WERI-Rb-1 (cell line): ENCODE measurements at regions not wholly inside any gene's neighbourhood (a gene's known extent, or its start where the extent isn't known, plus 50 kb on each side); places are given as distances from the start of the nearest gene placed in this dataset.
"Not testable (repeated sequence)": the region's sequence is repeated elsewhere in the genome, so short reads cannot be mapped to it uniquely, and the experiment has no call there.

Source experiments
- DNase-seq: peaks from one replicate; pipeline ENCODE4 v3.0.0-alpha.2; 2020
- H3K27ac ChIP-seq: fragments of 250-450 bp; sonication (Bioruptor Pico); 2 replicates; pipeline ENCODE4 v1.5.1; 2020; ENCODE audit warnings: mild to moderate bottlenecking, moderate library complexity
- H3K27me3 ChIP-seq: fragments of 250-450 bp; sonication (Bioruptor Pico); 2 replicates; pipeline ENCODE4 v1.5.1; 2021; ENCODE audit warnings: mild to moderate bottlenecking, low read depth, moderate library complexity; ENCODE audit not compliant: insufficient read depth, severe bottlenecking
- H3K36me3 ChIP-seq: fragments of 250-450 bp; sonication (Bioruptor Pico); 2 replicates; pipeline ENCODE4 v1.5.1; 2020; ENCODE audit warnings: mild to moderate bottlenecking, moderate library complexity
- H3K4me3 ChIP-seq: 2 replicates; pipeline ENCODE4 v1.5.1; 2011; ENCODE audit warnings: low read depth, mild to moderate bottlenecking, control low read depth, low read length
- H3K9me3 ChIP-seq: fragments of 250-450 bp; sonication (Bioruptor Pico); 2 replicates; pipeline ENCODE4 v1.5.1; 2021; ENCODE audit warnings: mild to moderate bottlenecking, moderate library complexity; ENCODE audit not compliant: severe bottlenecking
- TF ChIP-seq, protein P1 (sequence below): IDR thresholded peaks from 2 replicates; pipeline ENCODE4 v1.5.1; 2011; ENCODE audit warnings: low read depth, mild to moderate bottlenecking, control low read depth, inconsistent platforms, low read length

- H3K27ac ChIP-seq, result no peak overlapping the region
- no peaks in the 10 kb centered on the region for H3K9me3 ChIP-seq
- H3K36me3 ChIP-seq, result no peaks in the 10 kb centered on the region
- peaks cover 41% of the 10 kb centered on the region for H3K27me3 ChIP-seq
- no peak for DNase-seq
- TF ChIP-seq, protein P1, sequence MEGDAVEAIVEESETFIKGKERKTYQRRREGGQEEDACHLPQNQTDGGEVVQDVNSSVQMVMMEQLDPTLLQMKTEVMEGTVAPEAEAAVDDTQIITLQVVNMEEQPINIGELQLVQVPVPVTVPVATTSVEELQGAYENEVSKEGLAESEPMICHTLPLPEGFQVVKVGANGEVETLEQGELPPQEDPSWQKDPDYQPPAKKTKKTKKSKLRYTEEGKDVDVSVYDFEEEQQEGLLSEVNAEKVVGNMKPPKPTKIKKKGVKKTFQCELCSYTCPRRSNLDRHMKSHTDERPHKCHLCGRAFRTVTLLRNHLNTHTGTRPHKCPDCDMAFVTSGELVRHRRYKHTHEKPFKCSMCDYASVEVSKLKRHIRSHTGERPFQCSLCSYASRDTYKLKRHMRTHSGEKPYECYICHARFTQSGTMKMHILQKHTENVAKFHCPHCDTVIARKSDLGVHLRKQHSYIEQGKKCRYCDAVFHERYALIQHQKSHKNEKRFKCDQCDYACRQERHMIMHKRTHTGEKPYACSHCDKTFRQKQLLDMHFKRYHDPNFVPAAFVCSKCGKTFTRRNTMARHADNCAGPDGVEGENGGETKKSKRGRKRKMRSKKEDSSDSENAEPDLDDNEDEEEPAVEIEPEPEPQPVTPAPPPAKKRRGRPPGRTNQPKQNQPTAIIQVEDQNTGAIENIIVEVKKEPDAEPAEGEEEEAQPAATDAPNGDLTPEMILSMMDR, result no peak
- no peak overlapping the region for H3K4me3 ChIP-seq
Measured at GRCh38 chr20:6698056-6698455, 69.4 kb upstream of the BMP2 start.

DNA sequence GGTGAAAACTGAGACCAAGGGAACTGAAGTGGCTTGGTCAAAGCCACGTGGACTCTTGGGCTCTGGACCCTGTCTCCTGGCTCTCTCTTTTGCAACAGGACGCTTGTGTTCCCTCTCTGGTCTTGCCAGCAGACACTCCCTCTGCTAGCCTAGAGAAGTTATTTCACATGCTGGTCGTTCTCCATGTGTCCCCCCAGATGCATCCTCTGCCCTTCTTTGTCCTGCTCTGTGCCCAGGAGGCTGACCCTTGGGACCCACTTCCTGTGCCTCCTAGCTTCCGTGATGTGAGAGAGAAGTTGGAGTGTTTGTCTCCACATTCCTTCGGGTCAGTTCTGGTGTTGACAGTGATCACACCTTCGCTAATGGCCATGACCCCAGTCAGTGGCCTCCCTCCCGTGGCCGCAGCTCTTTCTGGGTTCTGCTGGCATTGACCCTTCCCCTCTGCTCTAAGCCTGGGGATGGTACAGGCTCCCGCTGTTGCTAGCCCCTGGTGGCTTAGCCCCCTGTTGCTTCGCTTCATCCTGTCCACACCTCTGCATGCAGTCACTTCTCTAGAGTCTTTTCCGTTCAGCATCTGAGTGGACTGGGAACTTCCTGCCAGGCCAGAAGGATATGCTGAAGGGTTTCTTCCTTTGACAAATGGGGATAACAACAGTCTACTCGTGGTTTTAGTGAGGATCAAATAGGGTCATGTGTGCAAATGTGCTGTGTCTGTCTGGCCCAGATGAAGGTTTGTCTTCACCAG lies 70.1 kb upstream of the BMP2 start:
- no peak overlapping the region for H3K27ac ChIP-seq
- H3K9me3 ChIP-seq, result no peaks in the 10 kb centered on the region
- peaks cover 39% of the 10 kb centered on the region for H3K27me3 ChIP-seq
- no peak for DNase-seq
- H3K4me3 ChIP-seq, result no peak overlapping the region
- no peaks in the 10 kb centered on the region for H3K36me3 ChIP-seq
- TF ChIP-seq, protein P1, result no peak

DNA sequence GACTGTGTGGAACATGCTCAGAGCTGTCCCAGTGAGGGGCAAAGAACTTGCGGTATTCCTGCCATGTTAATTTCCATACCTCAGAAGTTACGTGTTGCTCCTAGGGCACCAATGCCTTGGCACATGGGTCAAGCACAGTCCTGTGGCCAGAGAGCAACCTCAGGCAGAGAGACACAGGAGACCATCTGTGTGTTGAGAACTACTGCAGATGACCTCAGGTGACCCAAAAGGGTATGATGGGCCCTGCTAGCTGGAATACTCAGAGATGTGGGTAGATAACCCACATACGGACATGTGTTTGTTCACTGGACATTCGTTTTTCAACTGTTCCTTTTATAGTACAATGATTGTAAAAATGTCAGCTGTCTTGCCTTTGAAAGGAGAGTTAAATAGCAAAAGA lies 71.5 kb upstream of the BMP2 start:
- Histone ChIP-seq H3K27me3 (peaks cover 31% of the 10 kb centered on the region), H3K36me3 (no peaks in the 10 kb centered on the region), H3K9me3 (no peaks in the 10 kb centered on the region), H3K27ac (no peak overlapping the region), H3K4me3 (no peak overlapping the region)
- TF ChIP-seq, protein P1, result no peak
- DNase-seq, result no peak

GRCh38 chr20:6693808-6694198 lies 73.7 kb upstream of the BMP2 start:
- not testable (repeated sequence) for DNase-seq, H3K4me3 ChIP-seq, H3K9me3 ChIP-seq, H3K27ac ChIP-seq, H3K36me3 ChIP-seq
- peaks cover 16% of the 10 kb centered on the region for H3K27me3 ChIP-seq

DNA sequence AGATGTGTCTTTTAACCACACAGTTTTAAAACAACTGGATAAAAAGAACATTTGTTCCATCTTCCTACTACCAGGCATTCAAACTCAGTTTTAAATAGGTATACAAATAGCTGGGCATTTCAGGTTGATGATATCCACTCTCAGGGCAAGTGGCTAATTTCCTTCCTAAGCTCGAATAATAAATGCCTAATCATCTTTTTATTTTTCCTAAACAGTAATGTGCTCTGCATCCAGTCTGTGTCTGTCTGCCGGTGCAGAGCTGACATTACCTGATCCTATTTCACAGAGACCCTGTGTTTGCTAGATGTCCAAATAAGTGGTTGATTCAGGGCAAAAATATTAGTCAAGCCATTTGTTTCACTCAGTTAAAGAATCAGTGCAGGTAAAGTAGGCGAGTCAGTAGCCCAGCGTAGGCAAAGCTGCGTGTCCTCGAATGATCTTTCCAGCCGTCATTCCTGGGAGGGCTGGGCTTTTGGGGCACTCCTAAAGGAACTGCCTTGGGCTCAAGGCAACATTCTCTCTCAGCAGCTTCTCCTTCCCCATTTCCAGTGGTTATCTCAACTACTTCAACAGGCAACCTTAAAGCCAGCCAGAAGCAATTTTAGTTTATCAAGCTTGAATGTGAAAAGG lies 74.2 kb upstream of the BMP2 start:
- DNase-seq, result no peak
- Histone ChIP-seq H3K4me3 (no peak overlapping the region), H3K36me3 (no peaks in the 10 kb centered on the region), H3K27ac (no peak overlapping the region), H3K27me3 (peaks cover 11% of the 10 kb centered on the region), H3K9me3 (no peaks in the 10 kb centered on the region)
- TF ChIP-seq, protein P1, result no peak

DNA sequence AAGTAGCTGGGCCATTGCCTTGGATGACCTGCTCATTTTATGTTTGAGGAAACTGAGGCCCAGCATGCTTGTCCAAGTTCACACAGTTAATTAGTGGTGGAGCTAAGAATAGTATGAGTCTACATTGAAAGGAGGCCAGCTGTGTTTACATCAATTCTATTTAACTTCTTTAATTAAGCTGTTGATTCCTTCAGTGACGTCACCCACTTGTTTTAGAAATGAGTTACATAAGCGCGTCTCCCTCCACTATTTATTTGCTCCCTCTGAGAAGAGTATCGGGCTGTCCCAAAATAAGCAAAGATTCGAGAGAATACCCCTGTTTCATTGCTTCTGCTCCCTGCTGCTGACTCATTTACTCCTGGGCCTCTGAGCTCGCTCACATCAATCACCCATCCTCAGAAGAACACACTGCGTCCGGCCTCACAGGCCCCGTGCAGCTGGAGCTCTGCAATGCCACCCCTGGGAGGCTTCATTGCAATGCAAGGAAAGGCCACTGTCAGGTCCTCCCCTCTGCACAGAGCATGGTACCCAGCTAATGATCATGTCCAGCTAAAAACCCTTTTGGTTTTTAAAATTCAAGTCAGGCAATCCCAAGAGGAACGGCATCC lies 74.8 kb upstream of the BMP2 start:
- DNase-seq, result no peak
- Histone ChIP-seq H3K4me3 (no peak overlapping the region), H3K36me3 (no peaks in the 10 kb centered on the region), H3K27ac (no peak overlapping the region), H3K27me3 (peaks cover 6% of the 10 kb centered on the region), H3K9me3 (no peaks in the 10 kb centered on the region)
- TF ChIP-seq, protein P1, result no peak
